Fibroblast of skin of scalp (primary cell): ENCODE measurements at regions not wholly inside any gene's neighbourhood (a gene's known extent, or its start where the extent isn't known, plus 50 kb on each side); places are given as distances from the start of the nearest gene placed in this dataset.

Experiments used
- DNase-seq: peaks from one replicate; pipeline ENCODE4 v3.0.0-alpha.2; 2013

DNA sequence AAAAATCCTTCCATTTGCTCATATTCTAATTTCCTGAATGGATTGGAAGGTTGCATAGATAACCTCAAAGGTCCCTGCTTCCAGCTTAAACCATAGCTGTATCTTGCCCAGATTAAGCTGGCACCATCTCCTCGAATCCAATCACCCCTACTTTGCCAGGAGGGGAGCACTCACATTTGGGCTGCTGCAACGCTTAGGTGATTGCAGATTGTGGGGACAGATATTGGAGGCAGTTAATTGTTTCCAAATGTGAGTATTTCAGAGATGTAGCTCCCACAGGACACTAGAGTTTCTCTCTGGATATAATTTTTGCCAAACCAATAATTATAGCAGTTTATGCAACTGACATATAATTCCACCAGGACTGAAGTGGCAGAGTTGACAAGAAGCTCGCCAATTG, 53.5 kb upstream of the ACSL1 start:
- DNase-seq: no peak

GRCh38 chr4:184882276-184882675, 56.5 kb upstream of the ACSL1 start:
- DNase-seq: no peak

- DNase-seq: no peak
Observed at GRCh38 chr4:184883024-184883423, 57.3 kb upstream of the ACSL1 start.

- DNase-seq: no peak
Observed at GRCh38 chr4:184884883-184885282, 59.1 kb upstream of the ACSL1 start.

DNA sequence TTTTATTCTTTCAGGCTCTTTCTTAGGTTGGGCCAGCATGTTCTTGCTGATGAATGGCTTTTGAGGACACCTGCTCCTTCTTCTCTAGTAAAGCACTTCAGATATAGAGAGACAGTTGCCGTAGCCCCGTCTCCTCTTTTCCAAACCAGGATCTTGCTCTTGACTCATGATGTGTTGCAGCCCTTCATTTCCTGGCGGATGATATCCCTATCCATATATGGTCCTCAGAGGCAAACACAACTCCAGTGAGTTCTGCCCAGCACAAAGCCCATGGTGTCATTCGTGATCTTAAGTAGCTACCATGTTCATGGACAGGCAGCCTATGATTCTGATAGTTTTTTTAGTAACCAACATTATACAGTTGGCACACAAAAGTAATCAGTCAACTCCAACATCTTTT, 59.8 kb upstream of the ACSL1 start:
- DNase-seq: no peak

GRCh38 chr4:184887333-184887732, 61.6 kb upstream of the ACSL1 start:
- no peak for DNase-seq

GRCh38 chr4:184887947-184888346, 62.2 kb upstream of the ACSL1 start:
- DNase-seq: no peak

DNA sequence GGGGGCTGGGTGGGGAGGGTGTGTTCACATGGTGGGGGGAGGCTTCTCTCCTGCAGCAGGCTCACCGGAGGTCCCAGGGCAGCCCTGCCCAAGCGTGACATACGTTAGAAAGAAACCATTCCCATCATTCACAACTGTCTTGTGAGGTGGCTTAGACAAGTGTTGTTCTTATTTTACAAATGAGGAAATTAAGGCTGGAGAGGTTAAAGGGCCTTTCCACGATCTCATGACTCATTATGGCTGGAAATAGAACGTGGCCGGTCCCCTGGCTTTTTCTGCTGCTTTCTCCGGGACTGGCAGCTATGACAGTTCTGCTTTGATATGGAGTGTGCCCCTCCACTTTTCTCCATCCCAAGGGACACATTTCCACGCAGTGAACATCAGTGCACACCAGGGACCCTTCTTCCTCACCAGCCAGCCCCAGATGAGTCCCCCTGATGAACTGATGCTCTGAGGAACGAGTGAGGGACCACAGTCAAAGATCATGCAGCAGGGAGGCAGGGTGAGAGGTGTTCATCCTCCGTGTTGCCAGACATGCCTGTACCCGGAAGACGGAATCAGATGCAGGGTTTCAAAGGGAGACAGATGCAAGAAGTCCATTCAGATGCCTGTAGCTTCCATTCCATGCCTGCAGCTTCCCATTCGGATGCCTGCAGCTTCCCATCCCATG, 64.0 kb upstream of the ACSL1 start:
- no peak for DNase-seq

- no peak for DNase-seq
Observed at GRCh38 chr4:184890499-184890898, 64.7 kb upstream of the ACSL1 start.

GRCh38 chr4:184891816-184892397, 66.1 kb upstream of the ACSL1 start:
- DNase-seq: no peak

DNA sequence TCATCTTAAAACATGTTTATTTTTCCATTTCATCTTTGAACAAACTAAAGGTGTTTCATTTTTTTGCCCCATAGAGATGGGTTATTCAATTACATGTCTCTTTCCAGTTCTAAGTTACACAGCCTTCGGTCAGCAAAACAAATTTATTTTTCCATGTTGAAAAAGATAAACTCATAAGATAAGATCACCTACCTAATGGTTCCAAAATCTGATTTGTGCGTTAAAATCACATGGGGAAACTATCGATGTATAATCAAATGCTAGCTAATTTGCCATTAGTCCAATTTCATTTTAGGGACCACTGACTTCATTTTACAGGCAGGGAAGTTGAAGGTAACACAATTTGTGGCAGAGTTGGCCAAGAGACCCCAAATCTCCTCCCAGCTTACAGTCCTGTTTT, 67.2 kb upstream of the ACSL1 start:
- no peak for DNase-seq

DNA sequence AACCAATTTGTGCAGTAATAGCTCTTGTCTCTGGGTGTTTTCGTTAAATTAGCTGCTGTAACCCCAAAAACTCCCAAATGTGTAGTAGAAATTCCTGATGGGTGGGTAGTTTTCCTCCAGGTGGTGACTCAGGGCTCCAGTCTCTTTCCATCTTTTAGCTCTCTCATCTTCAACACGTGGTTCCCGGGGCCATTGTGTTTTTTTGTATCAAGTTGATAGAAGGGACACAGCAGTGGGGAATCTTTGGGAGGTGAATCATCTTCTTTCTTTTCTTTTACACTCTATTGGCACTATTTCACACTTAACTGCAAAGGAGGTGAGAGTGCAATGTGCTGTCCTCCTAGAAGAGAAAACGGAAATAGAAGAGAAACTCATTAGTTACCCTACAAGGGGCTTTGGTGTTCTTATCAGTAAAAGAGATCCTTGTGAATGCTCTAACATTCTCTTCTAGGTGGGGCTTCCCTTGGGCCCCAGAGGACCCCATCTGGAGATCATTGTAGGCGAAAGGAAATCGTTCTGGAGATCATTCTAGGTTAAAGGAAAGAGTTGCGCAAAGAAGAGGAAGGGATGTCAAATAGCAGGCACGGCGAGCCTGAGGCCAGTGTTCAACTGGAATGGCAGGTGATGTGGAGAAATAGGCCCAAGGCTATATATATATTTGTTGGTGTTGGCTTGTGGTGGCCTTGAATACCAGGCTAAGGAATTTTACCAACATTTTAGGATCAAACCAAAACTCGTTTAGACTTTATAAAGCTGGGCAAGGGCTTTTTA, 68.2 kb upstream of the ACSL1 start:
- DNase-seq: no peak

- no peak for DNase-seq
Observed at GRCh38 chr4:184895012-184895695, 69.4 kb upstream of the ACSL1 start.

- DNase-seq: no peak
Observed at GRCh38 chr4:184896868-184897715, 71.3 kb upstream of the ACSL1 start.

- no peak for DNase-seq
Observed at GRCh38 chr4:184897895-184898294, 72.1 kb upstream of the ACSL1 start.

DNA sequence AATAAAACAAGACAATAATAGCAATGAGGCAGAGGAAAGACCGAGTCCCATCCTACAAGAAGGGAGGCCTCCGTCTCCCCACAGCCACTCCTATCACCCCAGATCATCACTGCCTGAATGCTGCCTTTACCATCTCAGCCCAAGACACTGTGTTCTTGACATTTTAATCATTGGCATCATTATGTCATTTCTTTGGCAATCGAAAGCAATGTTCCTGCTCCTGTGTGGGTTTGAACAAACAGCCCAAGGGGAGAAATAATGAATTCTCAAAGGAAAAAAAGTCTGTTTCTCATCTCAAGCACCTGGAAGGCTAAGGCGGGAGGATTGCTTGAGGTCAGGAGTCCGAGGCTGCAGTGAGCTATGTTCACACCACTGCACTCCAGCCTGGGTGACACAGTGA, 73.0 kb upstream of the ACSL1 start:
- no peak for DNase-seq

GRCh38 chr4:184899261-184900134, 73.7 kb upstream of the ACSL1 start:
- no peak for DNase-seq

DNA sequence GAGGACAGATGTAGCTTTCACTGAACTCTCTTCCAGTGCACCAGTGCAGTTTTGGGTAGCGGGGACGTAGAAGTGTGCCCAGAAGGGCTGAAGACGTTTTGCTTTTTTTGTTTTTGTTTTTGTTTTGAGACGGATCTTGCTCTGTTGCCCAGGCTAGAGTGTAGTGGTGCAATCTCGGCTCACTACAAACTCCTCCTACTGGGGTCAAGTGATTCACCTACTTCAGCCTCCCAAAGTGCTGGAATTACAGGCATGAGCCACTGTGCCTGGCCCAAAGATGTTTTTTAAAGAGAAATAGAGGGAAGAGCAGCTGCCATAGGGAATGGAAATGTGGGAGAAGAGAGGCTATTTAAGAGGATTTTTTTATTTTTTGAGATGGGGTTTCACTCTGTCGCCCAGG, 74.4 kb upstream of the ACSL1 start:
- DNase-seq: no peak

GRCh38 chr4:184902550-184902949, 76.8 kb upstream of the ACSL1 start:
- DNase-seq: no peak

- DNase-seq: no peak
Observed at GRCh38 chr4:184906480-184907097, 80.8 kb upstream of the ACSL1 start.

- no peak for DNase-seq
Observed at GRCh38 chr4:184907216-184907615, 81.4 kb upstream of the ACSL1 start.
